Heart right ventricle (tissue), 16 donors: ENCODE measurements at regions not wholly inside any gene's neighbourhood (a gene's known extent, or its start where the extent isn't known, plus 50 kb on each side); places are given as distances from the start of the nearest gene placed in this dataset.

Experiments used
- ATAC-seq, 8 donors: fragments of 200-7000 bp; cut with Tn5 transposase; one replicate each; pipeline ENCODE4 v1.9.1; 2020; ENCODE audit warnings: mild to moderate bottlenecking in 8 of 8, moderate library complexity in 8 of 8, moderate number of reproducible peaks in 1 of 8
- DNase-seq, 2 donors: peaks; one replicate each; pipeline ENCODE4 v3.0.0-alpha.2; 2020
- H3K27ac ChIP-seq, 10 donors: fragments of 200-600 bp; sonication (generic) in 2 of 10; one replicate each; pipeline versions ENCODE4 v1.5.0 to v1.8.0; 2020 to 2022; ENCODE audit warnings: mild to moderate bottlenecking in 3 of 10
- H3K27me3 ChIP-seq, 7 donors: fragments of 200-600 bp; one replicate each; pipeline ENCODE4 v1.8.0; 2021 to 2022; ENCODE audit warnings: mild to moderate bottlenecking in 2 of 7
- H3K36me3 ChIP-seq, 9 donors: fragments of 200-600 bp; sonication (generic) in 1 of 9; one replicate each; pipeline versions ENCODE4 v1.5.0 to v1.8.0; 2020 to 2022; ENCODE audit warnings: mild to moderate bottlenecking in 2 of 9
- H3K4me1 ChIP-seq, 9 donors: fragments of 200-600 bp; sonication (generic) in 1 of 9; one replicate each; pipeline versions ENCODE4 v1.5.0 to v1.8.0; 2020 to 2022; ENCODE audit warnings: mild to moderate bottlenecking in 4 of 9
- H3K4me3 ChIP-seq, 10 donors: fragments of 200-600 bp; sonication (generic) in 2 of 10; one replicate each; pipeline versions ENCODE4 v1.5.0 to v1.8.0; 2020 to 2022; ENCODE audit warnings: mild to moderate bottlenecking in 7 of 10, moderate library complexity in 2 of 10
- H3K9me3 ChIP-seq, 11 donors: fragments of 200-600 bp in 10 of 11; sonication (generic) in 2 of 11; one replicate each; pipeline versions ENCODE4 v1.5.0 to v1.8.0; 2013 to 2022; ENCODE audit warnings: mild to moderate bottlenecking in 2 of 11, control low read depth in 1 of 11, moderate library complexity in 1 of 11
- CTCF ChIP-seq, 9 donors: fragments of 200-600 bp; sonication (generic) in 2 of 9; IDR thresholded peaks; one replicate each; pipeline versions ENCODE4 v1.5.0 to v1.8.0; 2021 to 2022; ENCODE audit warnings: antibody characterized with exemption in 9 of 9, mild to moderate bottlenecking in 5 of 9, moderate library complexity in 1 of 9
- WGBS, 2 donors: extraction: QIAGEN DNeasy Blood & Tissue Kit; methylation state at CpG; one replicate each; pipeline ENCODE4 v1.1.7; 2013; ENCODE audit warnings: inconsistent platforms in 1 of 2; 5-methylcytosine and 5-hydroxymethylcytosine counted together
- intact Hi-C, 10 donors: fragments of 100-400 bp; cut with DNase I; formaldehyde crosslinking; loops; one replicate each; pipeline versions ENCODE4 v1.11.1 to v1.14.2; 2022
- donor health status: Arrhythmogenic right ventricular cardiomyopathy.
- donor health status: ischemic (EF 13 %, LVEDD 7.1; RV severe dilation, severe dysfunction).
- donor health status: healthy with polysubstance abuse.
- donor health status: DM: no; HTN: yes; CAD: no.
- donor health status: DM: no; HTN: no; CAD: no.
- donor health status: ischemic (EF 25% LVEDD 6.9; RV normal size, moderate dysfunction).
- donor health status: ischemic (EF 25% LVEDD 5.7; RV mildly dilated, moderate dysfunction).
- donor health status: healthy.
- donor health status: DM: yes; HTN: yes; CAD: no.
- donor health status: Ischemic cardiomyopathy.
- donor health status: ischemic (EF 35%, LVEDD 5.7; RV mildly dilated, moderate dysfunction).
- donor health status: nonischemic (EF 11% LVEDD 7.7; RV severe dilation, severe dysfunction).
- donor health status: DM: yes; HTN: yes; CAD: no.
- donor health status: PGD.
- donor health status: ischemic (EF 29% LVEDD 5.4; RV normal size, mild dysfunction).
- donor health status: nonischemic (EF 23%, LVEDD 6.1; RV moderate dilation, normal function).

GRCh38 chr9:20220286-20220685 lies 402.0 kb downstream of the MLLT3 start:
- DNase-seq, result no peak
- ATAC-seq, result no peak
- TF ChIP-seq CTCF (IDR thresholded peaks at IDR 0.05), result no peak
- H3K36me3 ChIP-seq, result no peaks in the 10 kb centered on the region
- no peaks in the 10 kb centered on the region for H3K9me3 ChIP-seq
- no peak overlapping the region for H3K27ac ChIP-seq
- H3K27me3 ChIP-seq, result no peaks in the 10 kb centered on the region
- H3K4me1 ChIP-seq, result no peaks in the 10 kb centered on the region
- intact Hi-C loops, result loop anchor here in 1 of 10 donors (10.0 kb wide), 1 partner anchor 105 kb away; no protein-coding TSS in a partner anchor
- WGBS, 2 donors, result 92 to 99% methylated on average over 3 of the region's 3 CpGs
- no peak overlapping the region for H3K4me3 ChIP-seq

DNA sequence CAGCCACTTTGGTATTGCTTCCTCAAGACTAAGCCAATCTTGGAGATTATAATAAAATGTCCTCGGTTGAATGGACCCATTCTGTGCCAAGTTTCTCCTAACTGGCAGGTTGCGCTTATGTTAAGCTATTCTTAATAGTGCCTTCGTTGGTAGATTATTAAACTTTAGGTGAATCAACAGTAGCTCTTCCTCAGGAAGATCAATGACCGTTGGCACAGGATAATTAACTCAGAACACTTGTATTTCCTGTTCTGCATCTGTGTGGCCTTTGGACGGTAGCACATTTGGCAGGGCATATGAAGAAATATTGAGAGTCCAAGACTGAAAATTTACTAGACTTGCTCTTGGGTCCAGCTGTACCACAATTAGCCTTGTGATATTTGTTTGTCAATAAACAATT lies 402.9 kb downstream of the MLLT3 start:
- H3K27ac ChIP-seq, result no peak overlapping the region
- H3K27me3 ChIP-seq, result no peaks in the 10 kb centered on the region
- 66 to 78% methylated on average over 5 of the region's 5 CpGs for WGBS, 2 donors
- no peaks in the 10 kb centered on the region for H3K4me1 ChIP-seq
- H3K36me3 ChIP-seq, result no peaks in the 10 kb centered on the region
- DNase-seq (no peak), ATAC-seq (no peak)
- no peak for TF ChIP-seq CTCF (IDR thresholded peaks at IDR 0.05)
- peaks cover 0 to 5% (median 0%) of the 10 kb centered on the region in 11 donors for H3K9me3 ChIP-seq
- intact Hi-C loops, result no loop called here
- H3K4me3 ChIP-seq, result no peak overlapping the region

- Histone ChIP-seq H3K9me3 (peaks cover 0 to 5% (median 0%) of the 10 kb centered on the region in 11 donors), H3K4me1 (no peaks in the 10 kb centered on the region), H3K4me3 (no peak overlapping the region), H3K27ac (no peak overlapping the region), H3K27me3 (no peaks in the 10 kb centered on the region), H3K36me3 (no peaks in the 10 kb centered on the region)
- DNase-seq, result no peak
- no peak for TF ChIP-seq CTCF (IDR thresholded peaks at IDR 0.05)
- no peak for ATAC-seq
- 73 to 93% methylated on average over 3 of the region's 3 CpGs for WGBS, 2 donors
- intact Hi-C loops, result no loop called here
Observed at GRCh38 chr9:20217596-20217995, 404.7 kb downstream of the MLLT3 start.

GRCh38 chr9:20216438-20216837 lies 405.9 kb downstream of the MLLT3 start:
- Histone ChIP-seq H3K27ac (no peak overlapping the region), H3K9me3 (peaks cover 0 to 5% (median 0%) of the 10 kb centered on the region in 11 donors), H3K4me3 (no peak overlapping the region), H3K27me3 (no peaks in the 10 kb centered on the region), H3K36me3 (no peaks in the 10 kb centered on the region), H3K4me1 (no peaks in the 10 kb centered on the region)
- TF ChIP-seq CTCF (IDR thresholded peaks at IDR 0.05), result no peak
- DNase-seq, result no peak
- intact Hi-C loops, result no loop called here
- no peak for ATAC-seq

GRCh38 chr9:20215552-20215951 lies 406.7 kb downstream of the MLLT3 start:
- TF ChIP-seq CTCF (IDR thresholded peaks at IDR 0.05), result no peak
- 66 to 75% methylated on average over 2 of the region's 2 CpGs for WGBS, 2 donors
- no peak for ATAC-seq
- Histone ChIP-seq H3K9me3 (peaks cover 0 to 5% (median 0%) of the 10 kb centered on the region in 11 donors), H3K27me3 (no peaks in the 10 kb centered on the region), H3K4me3 (no peak overlapping the region), H3K36me3 (no peaks in the 10 kb centered on the region), H3K4me1 (no peaks in the 10 kb centered on the region), H3K27ac (no peak overlapping the region)
- DNase-seq, result no peak
- intact Hi-C loops, result no loop called here
